Stimulated activated CD4-positive, alpha-beta T cell treated with anti-CD3 and anti-CD28 coated beads, Interleukin-1b, Interleukin-23, amount 100 ng/mL, for 4 hours (primary cell): ENCODE measurements at regions not wholly inside any gene's neighbourhood (a gene's known extent, or its start where the extent isn't known, plus 50 kb on each side); places are given as distances from the start of the nearest gene placed in this dataset.

ENCODE experiments used
- DNase-seq, 2 donors: peaks; one replicate each; pipeline ENCODE4 v3.0.0-alpha.2; 2020; ENCODE audit warnings: low read depth in 2 of 2

- no peak for DNase-seq
These were observed 215.8 kb upstream of the CDYL start for GRCh38 chr6:4560221-4561077.

GRCh38 chr6:4559281-4559875 is 216.8 kb upstream of the CDYL start:
- DNase-seq = no peak

- DNase-seq = no peak
These were observed 221.6 kb upstream of the CDYL start for GRCh38 chr6:4554645-4555044.

DNA sequence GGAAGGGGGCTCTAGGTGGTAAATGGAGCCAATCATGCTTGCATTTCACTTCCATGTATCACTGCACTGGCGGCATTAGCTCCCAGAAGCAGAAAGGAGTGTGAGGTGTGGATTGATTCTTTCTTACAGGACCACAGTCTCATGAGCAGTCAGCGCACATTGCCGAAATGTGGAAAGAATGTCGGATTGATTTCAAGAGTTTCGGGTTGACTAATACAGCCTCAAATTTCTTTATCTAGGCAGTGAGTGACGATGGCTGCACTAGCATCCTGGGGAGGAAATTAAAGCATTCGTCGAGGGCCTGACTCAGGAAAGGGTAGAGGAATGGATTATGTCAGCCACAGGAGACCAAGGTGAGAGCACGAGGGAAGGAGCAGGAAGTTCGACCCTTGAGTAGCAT is 222.8 kb upstream of the CDYL start:
- no peak for DNase-seq

DNA sequence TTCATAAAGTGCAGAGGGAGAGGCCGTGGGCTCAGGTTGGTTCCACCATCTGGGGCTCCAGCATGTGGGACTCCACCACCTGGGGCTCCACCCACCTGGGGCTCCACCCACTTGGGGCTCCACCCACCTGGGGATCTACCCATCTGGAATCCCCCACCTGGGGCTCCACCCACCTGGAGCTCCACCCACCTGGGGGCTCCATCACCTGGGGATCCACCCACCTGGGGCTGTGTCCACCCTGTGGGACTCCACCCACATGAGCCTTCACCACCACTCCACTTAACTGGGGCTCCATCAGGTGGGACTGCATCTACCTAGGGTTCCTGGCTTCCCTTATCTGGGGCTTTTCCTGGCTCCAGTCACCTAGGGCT is 226.0 kb upstream of the CDYL start:
- DNase-seq = no peak

DNA sequence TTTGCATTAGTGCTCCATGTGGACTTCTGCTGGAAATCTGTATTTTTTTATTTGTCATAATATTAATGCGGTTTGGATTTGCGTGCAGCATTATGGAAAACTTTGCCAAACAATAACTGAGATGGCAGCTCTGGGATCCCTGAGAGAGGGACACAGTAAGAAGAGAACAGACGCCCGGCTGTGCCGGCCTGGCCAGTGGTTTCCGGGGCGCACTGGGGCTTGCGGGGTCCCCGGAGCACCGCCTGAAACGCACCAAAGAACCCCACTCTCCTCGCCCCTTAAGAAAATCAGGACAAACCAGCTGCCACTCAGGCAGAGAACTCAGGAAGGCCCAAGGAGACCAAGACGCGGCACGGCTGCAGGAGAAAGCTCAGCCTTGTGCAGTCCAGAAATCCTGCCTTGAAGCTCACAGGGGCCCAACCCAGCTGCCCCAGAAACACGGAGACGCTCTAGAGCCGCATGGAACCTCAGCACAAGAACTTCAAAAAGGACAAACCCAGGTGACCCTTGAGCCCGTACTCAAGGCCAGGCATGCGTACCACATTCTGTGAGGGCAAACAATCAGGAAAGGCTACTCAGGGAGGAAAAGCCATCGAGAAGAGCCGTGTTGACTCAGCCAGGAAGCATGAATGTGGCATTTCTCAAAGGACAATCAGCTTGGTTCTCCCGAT is 226.5 kb upstream of the CDYL start:
- DNase-seq = no peak

DNA sequence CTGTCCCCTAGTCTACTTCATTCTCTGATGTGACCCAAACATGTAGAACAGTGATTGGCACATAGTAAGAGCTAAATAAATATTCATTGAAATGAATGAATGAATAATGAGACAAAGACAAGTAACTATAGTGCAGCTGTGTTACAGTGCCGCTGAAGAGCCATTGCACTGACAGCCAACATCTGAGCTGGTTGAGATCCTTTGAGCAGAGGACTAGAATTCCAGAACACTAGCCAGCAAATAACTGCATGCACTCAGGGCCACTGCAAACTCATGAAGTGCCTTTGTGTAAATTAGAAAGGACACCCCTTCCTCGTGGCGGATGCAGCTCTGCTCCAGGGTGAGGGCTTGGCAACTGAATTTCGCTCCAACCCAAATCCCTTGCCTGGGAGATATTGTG is 230.3 kb upstream of the CDYL start:
- no peak for DNase-seq

DNA sequence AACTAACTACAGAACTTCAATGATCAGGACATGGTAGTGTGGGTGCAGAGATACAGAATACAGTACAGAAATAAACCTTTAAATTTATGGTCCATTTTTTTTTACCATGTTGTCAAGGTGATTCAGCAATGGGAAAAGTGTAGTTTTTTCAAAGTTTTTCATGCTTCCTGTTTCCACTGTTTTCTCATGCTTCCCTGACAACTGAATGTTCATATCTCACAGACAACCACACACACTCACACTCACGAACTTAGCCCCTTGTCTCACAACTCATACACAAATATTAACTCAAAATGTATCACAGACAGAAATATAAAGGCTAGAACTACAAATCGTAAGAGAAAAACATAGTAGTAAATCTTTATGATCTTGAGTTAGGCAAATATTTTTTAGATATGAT is 232.6 kb upstream of the CDYL start:
- DNase-seq = no peak

- no peak for DNase-seq
These were observed 242.6 kb upstream of the CDYL start for GRCh38 chr6:4533576-4533975.

DNA sequence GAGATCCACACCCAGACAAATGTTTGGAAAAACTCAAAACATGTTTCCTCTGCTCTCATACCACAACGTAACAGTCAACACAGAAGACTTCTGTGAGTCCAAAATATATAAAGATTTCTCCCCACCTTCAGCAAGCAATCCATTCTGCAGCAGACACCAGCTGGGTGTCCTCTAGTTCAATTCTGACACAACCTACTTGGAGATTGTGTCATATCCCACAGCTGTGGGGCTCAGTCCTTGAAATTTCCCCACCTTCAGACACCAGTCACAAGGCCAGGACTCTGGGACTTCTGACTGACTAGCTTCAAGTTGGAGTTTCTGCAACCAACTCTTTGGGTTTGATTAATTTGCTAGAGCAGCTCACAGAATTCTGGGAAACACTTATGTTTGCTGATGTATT is 244.8 kb upstream of the CDYL start:
- DNase-seq = no peak

GRCh38 chr6:4522453-4522852 is 253.8 kb upstream of the CDYL start:
- no peak for DNase-seq

DNA sequence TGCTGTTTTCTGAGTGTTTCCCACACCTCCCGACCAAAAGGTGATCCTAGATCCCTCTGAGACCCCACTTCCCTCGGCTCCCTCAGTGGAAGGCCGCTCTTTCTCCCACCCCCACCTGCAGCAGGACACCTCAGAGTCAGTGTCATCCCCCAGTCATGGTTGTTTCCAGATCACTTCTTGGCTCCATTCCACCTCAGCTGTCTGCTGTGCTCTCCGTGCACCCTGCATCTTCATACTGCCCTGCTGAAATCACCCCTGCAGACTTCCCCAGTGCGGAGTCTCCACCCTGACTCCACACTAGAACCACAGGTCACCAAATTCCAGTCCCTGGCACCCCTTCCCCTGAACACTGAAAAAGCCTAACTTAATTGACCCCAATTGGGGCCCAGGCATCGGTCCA is 255.1 kb upstream of the CDYL start:
- no peak for DNase-seq

DNA sequence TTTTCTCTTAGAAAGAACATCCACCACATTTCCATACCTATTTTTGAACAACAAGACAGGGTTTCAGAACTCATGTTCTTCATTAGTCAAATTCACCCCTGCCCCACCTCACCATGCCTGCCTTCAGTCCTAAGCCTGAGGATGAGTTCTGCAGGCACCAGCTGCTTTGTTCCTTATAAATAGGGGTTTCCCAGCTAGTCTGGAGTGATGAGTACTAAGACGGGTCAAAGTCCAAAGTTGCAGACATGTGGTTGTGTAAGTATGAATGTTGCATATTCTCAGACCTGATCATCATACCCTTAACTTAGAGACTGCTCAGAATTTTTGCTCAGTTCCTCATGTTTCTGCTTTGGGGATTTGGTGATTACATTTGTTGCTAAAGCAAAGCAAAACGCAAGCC is 257.7 kb upstream of the CDYL start:
- no peak for DNase-seq

GRCh38 chr6:4516206-4516605 is 260.0 kb upstream of the CDYL start:
- DNase-seq = no peak

- DNase-seq = no peak
These were observed 262.6 kb upstream of the CDYL start for GRCh38 chr6:4513561-4513960.

DNA sequence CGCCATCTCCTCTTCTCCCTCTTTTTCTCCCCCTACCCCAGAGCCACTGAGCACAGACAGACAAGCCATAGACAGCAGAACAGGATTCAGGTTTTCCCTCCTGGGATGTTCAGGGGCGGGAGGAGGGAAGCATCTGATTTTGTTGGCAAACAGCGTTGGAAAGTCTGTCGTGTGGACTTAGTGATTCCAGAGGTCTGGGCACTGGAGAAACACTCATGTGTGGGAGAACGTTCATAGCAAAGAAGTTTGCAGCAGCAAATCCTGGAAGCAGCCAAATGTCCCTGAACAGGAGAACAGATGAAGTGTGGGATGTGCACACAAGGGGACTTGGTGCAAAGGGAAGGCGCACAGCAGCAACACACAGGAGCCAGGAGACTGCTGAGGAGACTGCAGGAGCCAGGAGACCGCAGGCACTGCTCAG is 264.1 kb upstream of the CDYL start:
- DNase-seq = no peak

DNA sequence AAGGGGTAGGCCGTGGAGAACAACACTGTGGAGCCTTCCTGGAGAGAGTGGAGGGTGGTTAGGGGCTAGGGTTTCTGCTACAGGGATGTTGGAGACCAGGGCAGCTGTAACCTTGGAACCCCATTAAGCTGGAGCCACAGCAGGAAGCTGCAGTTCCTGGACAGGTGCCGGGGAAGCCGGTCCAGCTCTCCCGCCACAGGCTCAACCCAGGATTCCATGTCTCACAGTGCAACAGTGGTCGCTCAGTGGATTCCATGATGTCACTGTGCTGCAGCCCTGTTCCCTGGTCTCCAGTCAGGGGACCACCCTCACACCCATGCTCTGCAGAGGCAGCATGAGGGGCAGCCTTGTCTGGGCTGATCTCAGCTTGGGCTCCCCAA is 264.6 kb upstream of the CDYL start:
- DNase-seq = no peak

DNA sequence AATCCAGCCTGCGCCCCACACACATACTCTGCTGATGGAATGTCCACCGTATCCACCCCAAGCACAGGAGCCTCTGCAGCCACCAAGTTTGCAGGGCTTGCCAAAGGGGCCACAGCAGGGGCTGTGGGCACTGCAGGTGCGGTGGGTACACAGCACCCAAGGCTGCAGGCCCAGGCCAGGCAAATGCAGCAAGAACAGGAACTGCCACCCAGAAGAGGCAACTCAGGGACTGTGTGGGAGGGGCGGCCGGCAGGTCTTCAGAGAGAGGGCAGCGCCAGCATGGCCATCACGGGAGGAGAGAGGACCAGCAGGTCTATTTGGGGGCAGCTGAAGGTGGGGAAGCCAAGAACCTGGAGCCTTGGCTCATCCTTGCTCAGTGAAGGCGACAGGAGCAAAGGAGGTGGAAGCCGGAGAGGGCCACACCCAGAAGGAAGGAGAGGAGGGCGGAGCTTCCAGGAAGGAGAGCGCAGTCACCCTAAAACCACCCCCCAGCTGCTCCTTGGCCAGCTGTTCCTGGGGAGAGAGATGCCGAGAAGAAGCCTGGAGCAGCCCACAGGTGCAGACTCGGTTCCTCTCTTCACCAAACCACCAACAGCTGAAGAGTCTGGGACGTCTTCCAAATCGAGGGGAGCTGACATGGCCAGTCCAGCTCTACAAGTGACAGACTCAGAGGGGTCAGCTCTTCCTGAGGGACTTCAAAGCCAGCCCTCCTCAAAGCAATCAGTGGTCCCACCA is 265.1 kb upstream of the CDYL start:
- DNase-seq = no peak

- DNase-seq = no peak
These were observed 265.9 kb upstream of the CDYL start for GRCh38 chr6:4510317-4510716.

DNA sequence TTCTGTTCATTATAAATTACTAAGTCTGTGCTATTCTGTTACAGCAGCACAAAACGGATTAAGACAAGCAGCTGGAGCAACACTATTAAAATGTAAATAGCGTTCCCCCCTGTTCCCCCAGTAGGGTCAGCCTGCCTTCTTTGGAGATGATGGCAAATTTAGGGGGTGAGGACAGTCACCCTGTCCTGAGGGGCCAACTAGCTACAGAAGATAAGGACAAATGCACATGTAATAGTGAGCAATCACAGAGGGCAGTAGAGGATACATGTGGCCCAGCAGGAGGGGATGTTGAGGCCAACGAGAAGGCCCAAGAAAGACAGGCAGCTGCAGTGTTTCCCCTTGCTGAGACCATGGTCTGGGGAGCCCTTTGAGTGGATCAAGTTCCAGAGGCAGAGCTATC is 266.7 kb upstream of the CDYL start:
- no peak for DNase-seq

GRCh38 chr6:4506792-4507191 is 269.4 kb upstream of the CDYL start:
- DNase-seq = no peak

DNA sequence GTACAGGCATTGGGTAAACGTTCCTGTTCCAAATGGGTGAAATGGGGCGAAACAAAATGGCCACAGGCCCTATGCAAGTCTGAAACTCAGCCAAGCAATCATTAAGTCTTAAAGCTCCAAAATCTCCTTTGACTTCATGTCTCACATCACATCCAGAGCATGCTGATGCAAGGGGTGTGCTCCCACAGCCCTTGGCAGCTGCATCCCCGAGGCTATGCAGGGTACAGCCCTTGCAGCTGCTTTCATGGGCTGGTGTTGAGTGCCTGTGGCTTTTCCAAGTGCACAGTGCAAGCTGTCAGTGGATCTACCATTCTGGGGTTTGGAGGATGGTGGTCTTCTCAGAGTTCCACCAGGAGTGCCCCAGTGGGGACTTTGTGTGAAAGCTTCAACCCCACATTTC is 270.0 kb upstream of the CDYL start:
- DNase-seq = no peak

DNA sequence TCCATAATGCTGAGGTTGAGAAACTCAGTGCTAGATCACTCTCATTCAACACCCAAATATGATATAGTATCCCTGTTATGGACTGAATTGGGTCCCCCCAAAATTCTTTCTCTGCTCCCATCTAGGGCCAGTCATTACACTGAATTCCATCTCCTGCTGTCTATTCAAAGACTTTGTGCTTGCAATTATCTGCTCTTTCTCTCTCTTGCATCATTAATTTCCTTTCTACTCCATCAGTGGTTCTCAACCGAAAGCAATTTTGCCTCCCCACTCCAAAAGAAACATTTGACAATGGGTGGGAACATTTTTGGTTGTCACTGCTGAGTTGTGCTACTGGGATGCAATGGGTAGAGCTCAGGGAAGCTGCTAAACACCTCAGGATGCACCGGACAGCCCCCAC is 271.5 kb upstream of the CDYL start:
- no peak for DNase-seq
